Neural progenitor cell (in vitro differentiated cells): ENCODE measurements at regions not wholly inside any gene's neighbourhood (a gene's known extent, or its start where the extent isn't known, plus 50 kb on each side); places are given as distances from the start of the nearest gene placed in this dataset.

Source experiments
- DNase-seq: peaks from one replicate; pipeline ENCODE4 v3.0.0-alpha.2; 2016; ENCODE audit warnings: low spot score
- H2AFZ ChIP-seq: fragments of 200-600 bp; sonication (generic); replicated peaks from 2 replicates; pipeline ENCODE4 v1.6.1; 2016; ENCODE audit warnings: antibody characterized with exemption
- H3F3A ChIP-seq: fragments of 200-600 bp; sonication (generic); 2 replicates; pipeline ENCODE4 v1.6.1; 2016; ENCODE audit warnings: antibody characterized with exemption, low read depth
- H3K27ac ChIP-seq: fragments of 200-600 bp; sonication (generic); 2 replicates; pipeline ENCODE4 v1.5.1; 2016; ENCODE audit warnings: mild to moderate bottlenecking
- H3K27me3 ChIP-seq: fragments of 200-600 bp; sonication (generic); 2 replicates; pipeline ENCODE4 v1.6.1; 2016; ENCODE audit warnings: mild to moderate bottlenecking, moderate library complexity
- H3K36me3 ChIP-seq: fragments of 200-600 bp; sonication (generic); 2 replicates; pipeline ENCODE4 v1.5.1; 2016
- H3K4me1 ChIP-seq: fragments of 200-600 bp; sonication (generic); 2 replicates; pipeline ENCODE4 v1.6.1; 2016; ENCODE audit warnings: mixed run types
- H3K4me2 ChIP-seq: fragments of 200-600 bp; sonication (generic); 2 replicates; pipeline ENCODE4 v1.6.1; 2016
- H3K4me3 ChIP-seq: fragments of 200-600 bp; sonication (generic); 2 replicates; pipeline ENCODE4 v1.5.1; 2016
- H3K79me2 ChIP-seq: fragments of 200-600 bp; sonication (generic); 2 replicates; pipeline ENCODE4 v1.6.1; 2016; ENCODE audit warnings: low read depth
- H3K9ac ChIP-seq: fragments of 200-600 bp; sonication (generic); 2 replicates; pipeline ENCODE4 v1.6.1; 2016
- H3K9me3 ChIP-seq: fragments of 200-600 bp; sonication (generic); 2 replicates; pipeline ENCODE4 v1.5.1; 2016; ENCODE audit warnings: low read depth
- H4K20me1 ChIP-seq: fragments of 200-600 bp; sonication (generic); 2 replicates; pipeline ENCODE4 v1.6.1; 2016; ENCODE audit warnings: low read depth
- H3K27ac Mint-ChIP-seq: 3 replicates; pipeline ENCODE4 v1.8.0; 2021; ENCODE audit warnings: mixed read lengths
- H3K27me3 Mint-ChIP-seq: 2 replicates; pipeline ENCODE4 v1.8.0; 2022; ENCODE audit warnings: low read depth, mild to moderate bottlenecking, inconsistent platforms, moderate library complexity, mixed read lengths; ENCODE audit not compliant: insufficient read depth
- H3K36me3 Mint-ChIP-seq: 3 replicates; pipeline ENCODE4 v1.8.0; 2021; ENCODE audit warnings: mixed read lengths
- H3K4me1 Mint-ChIP-seq: 3 replicates; pipeline ENCODE4 v1.8.0; 2021; ENCODE audit warnings: mixed read lengths
- H3K4me3 Mint-ChIP-seq: 3 replicates; pipeline ENCODE4 v1.8.0; 2021; ENCODE audit warnings: mild to moderate bottlenecking, moderate library complexity, mixed read lengths
- H3K9me3 Mint-ChIP-seq: 3 replicates; pipeline ENCODE4 v1.8.0; 2020; ENCODE audit warnings: mixed read lengths
- CTCF ChIP-seq: fragments of 200-600 bp; sonication (generic); IDR thresholded peaks from 2 replicates; pipeline ENCODE4 v1.5.1; 2017; ENCODE audit warnings: antibody characterized with exemption, mild to moderate bottlenecking
- EZH2 ChIP-seq: fragments of 200-600 bp; sonication (generic); IDR thresholded peaks from 2 replicates; pipeline ENCODE4 v1.6.1; 2017; ENCODE audit warnings: antibody characterized with exemption, mild to moderate bottlenecking, moderate library complexity
- EZH2phosphoT487 ChIP-seq: fragments of 200-600 bp; sonication (generic); IDR thresholded peaks from 2 replicates; pipeline ENCODE4 v1.6.1; 2017; ENCODE audit warnings: antibody characterized with exemption

GRCh38 chr9:87334366-87334765 is 163.3 kb upstream of the DAPK1 start:
- no peak overlapping the region for H3K4me3 ChIP-seq
- H3K4me1 Mint-ChIP-seq = peaks cover 16% of the 10 kb centered on the region
- no peak overlapping the region for H2AFZ ChIP-seq
- TF ChIP-seq CTCF = no peak
- TF ChIP-seq EZH2 = no peak
- TF ChIP-seq EZH2phosphoT487 = no peak
- H3K27ac ChIP-seq = no peak overlapping the region
- H3K36me3 ChIP-seq = no peaks in the 10 kb centered on the region
- peaks cover 21% of the 10 kb centered on the region for H3K9me3 Mint-ChIP-seq
- no peak overlapping the region for H3K4me3 Mint-ChIP-seq
- no peaks in the 10 kb centered on the region for H4K20me1 ChIP-seq
- H3K4me1 ChIP-seq = peaks cover 15% of the 10 kb centered on the region
- no peak overlapping the region for H3K27ac Mint-ChIP-seq
- H3K36me3 Mint-ChIP-seq = no peaks in the 10 kb centered on the region
- H3K27me3 ChIP-seq = peaks cover 19% of the 10 kb centered on the region
- DNase-seq = no peak
- H3K4me2 ChIP-seq = no peak overlapping the region
- H3K79me2 ChIP-seq = no peaks in the 10 kb centered on the region
- peaks cover 13% of the 10 kb centered on the region for H3K27me3 Mint-ChIP-seq
- no peak overlapping the region for H3K9ac ChIP-seq
- H3K9me3 ChIP-seq = peaks cover 6% of the 10 kb centered on the region
- H3F3A ChIP-seq = no peaks in the 10 kb centered on the region

GRCh38 chr9:87336407-87336806 is 161.3 kb upstream of the DAPK1 start:
- no peaks in the 10 kb centered on the region for H3F3A ChIP-seq
- TF ChIP-seq CTCF (no peak), EZH2phosphoT487 (no peak), EZH2 (no peak)
- no peaks in the 10 kb centered on the region for H4K20me1 ChIP-seq
- no peak overlapping the region for H3K9ac ChIP-seq
- H3K4me3 Mint-ChIP-seq = no peak overlapping the region
- no peak overlapping the region for H3K4me2 ChIP-seq
- H3K79me2 ChIP-seq = no peaks in the 10 kb centered on the region
- H3K4me3 ChIP-seq = no peak overlapping the region
- no peaks in the 10 kb centered on the region for H3K36me3 Mint-ChIP-seq
- no peak for DNase-seq
- no peaks in the 10 kb centered on the region for H3K36me3 ChIP-seq
- peaks cover 19% of the 10 kb centered on the region for H3K27me3 ChIP-seq
- H3K4me1 ChIP-seq = peaks cover 15% of the 10 kb centered on the region
- H3K9me3 ChIP-seq = no peaks in the 10 kb centered on the region
- H3K27ac Mint-ChIP-seq = no peak overlapping the region
- peaks cover 13% of the 10 kb centered on the region for H3K27me3 Mint-ChIP-seq
- peaks cover 9% of the 10 kb centered on the region for H3K9me3 Mint-ChIP-seq
- no peak overlapping the region for H3K27ac ChIP-seq
- H3K4me1 Mint-ChIP-seq = peaks cover 16% of the 10 kb centered on the region
- no peak overlapping the region for H2AFZ ChIP-seq

GRCh38 chr9:87336914-87337333 is 160.7 kb upstream of the DAPK1 start:
- peaks cover 15% of the 10 kb centered on the region for H3K4me1 ChIP-seq
- no peaks in the 10 kb centered on the region for H3F3A ChIP-seq
- H3K9me3 Mint-ChIP-seq = peaks cover 5% of the 10 kb centered on the region
- no peak overlapping the region for H3K9ac ChIP-seq
- no peaks in the 10 kb centered on the region for H4K20me1 ChIP-seq
- peaks cover 16% of the 10 kb centered on the region for H3K4me1 Mint-ChIP-seq
- peak overlapping the region; percentile 79 for H2AFZ ChIP-seq
- no peaks in the 10 kb centered on the region for H3K36me3 ChIP-seq
- no peaks in the 10 kb centered on the region for H3K36me3 Mint-ChIP-seq
- peak; percentile 85 for TF ChIP-seq CTCF
- peak; percentile 47 for TF ChIP-seq EZH2
- no peak for TF ChIP-seq EZH2phosphoT487
- DNase-seq = peak; percentile 89
- peaks cover 13% of the 10 kb centered on the region for H3K27me3 Mint-ChIP-seq
- H3K79me2 ChIP-seq = no peaks in the 10 kb centered on the region
- H3K27me3 ChIP-seq = peaks cover 19% of the 10 kb centered on the region
- peak overlapping the region; percentile 67 for H3K4me3 ChIP-seq
- no peak overlapping the region for H3K27ac ChIP-seq
- peak overlapping the region; percentile 84 for H3K4me3 Mint-ChIP-seq
- H3K27ac Mint-ChIP-seq = no peak overlapping the region
- peak overlapping the region; percentile 85 for H3K4me2 ChIP-seq
- H3K9me3 ChIP-seq = no peaks in the 10 kb centered on the region
